ENCODE measurements at regions not wholly inside any gene's neighbourhood (a gene's known extent, or its start where the extent isn't known, plus 50 kb on each side); places are given as distances from the start of the nearest gene placed in this dataset.

DNA sequence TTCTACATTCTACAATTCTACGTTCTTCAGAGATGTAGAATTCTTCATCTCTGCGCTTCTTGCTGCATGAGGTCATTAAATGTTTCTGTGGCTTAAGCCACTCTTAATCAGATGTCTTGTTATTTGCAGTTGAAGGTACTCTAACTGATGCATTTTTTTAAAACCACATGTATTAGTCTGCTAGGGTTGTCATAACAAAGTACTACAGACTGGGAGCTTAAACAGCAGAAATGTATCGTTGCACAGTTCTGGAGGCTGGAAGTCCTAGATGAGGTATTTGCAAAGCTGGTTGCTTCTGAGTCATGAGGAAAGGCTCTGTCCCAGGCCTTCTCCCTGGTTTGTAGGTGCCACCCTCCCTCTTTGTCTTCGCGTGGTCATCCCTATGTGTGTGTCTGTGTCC is 176.3 kb upstream of the GLI2 start:
- no TSS peak for BruUV-seq (replicated peaks)
- Histone ChIP-seq H3K27ac (ENCODE audit: extremely low read length, insufficient read depth, low read length) (no peak overlapping the region), H3K4me2 (ENCODE audit: low read depth, low read length) (no peak overlapping the region), H3K36me3 (replicated peaks in 1 of 2; ENCODE audit: control insufficient read depth in 1 of 2, insufficient read depth in 2 of 2, low read length in 2 of 2) (no peaks in the 10 kb centered on the region), H2AFZ (ENCODE audit: low read length) (no peak overlapping the region), H3K9me3 (ENCODE audit: low read length) (no peaks in the 10 kb centered on the region), H3K4me1 (ENCODE audit: insufficient read depth, low read length) (peaks cover 61% of the 10 kb centered on the region), H3K9ac (ENCODE audit: insufficient read depth, low read depth, low read length) (no peak overlapping the region), H3K27me3 (ENCODE audit: control insufficient read depth in 1 of 2, insufficient read depth in 2 of 2, low read length in 2 of 2) (peaks cover 29 to 76% of the 10 kb centered on the region in 2 experiments; a peak in 4 of 5 replicates), H3K79me2 (ENCODE audit: insufficient read depth, low read length) (no peaks in the 10 kb centered on the region), H3K4me3 (replicated peaks in 1 of 3; ENCODE audit: insufficient read depth in 1 of 3, low read depth in 2 of 3, low read length in 3 of 3) (no peak overlapping the region), H4K20me1 (ENCODE audit: insufficient read depth, low read length) (peaks cover 1% of the 10 kb centered on the region; the same call in 1 of the 2 replicates)
- no peak for DNase-seq (ENCODE audit: low spot score)
- no peak for ATAC-seq
- intact Hi-C loops (cut with micrococcal nuclease; ENCODE audit: unreplicated experiment): no loop called here
- WGBS (ENCODE audit: low lambda C conversion rate): 57% methylated on average over 5 of the region's 5 CpGs
- ChIA-PET CTCF (ENCODE audit: low intra/inter-chr PET ratio, low total read pairs) (no interaction called here), POLR2A (interaction anchor here (1.0 kb wide), 1 partner anchor 94 kb away, joined by 3 read pairs; no protein-coding TSS in a partner anchor)
- in situ Hi-C loops (cut with HindIII; ENCODE audit: extremely low pct_ligation_motif_present, low pct_unique_long_range_greater_than_20kb): loop anchor here (10.0 kb wide), 1 partner anchor 115 kb away; no protein-coding TSS in a partner anchor
- FAIRE-seq: no peak
- TF ChIP-seq SRY (CRISPR knock-in tag; IDR thresholded peaks at IDR 0.05) (no peak), NR2F6 (IDR thresholded peaks at IDR 0.05) (no peak), NR2F6 (CRISPR knock-in tag; IDR thresholded peaks at IDR 0.05) (no peak), ZNF724P (CRISPR knock-in tag; IDR thresholded peaks at IDR 0.05; ENCODE audit: borderline replicate concordance) (no peak), ZNF567 (CRISPR knock-in tag; IDR thresholded peaks at IDR 0.05; ENCODE audit: borderline replicate concordance) (no peak), FOXP1 (IDR thresholded peaks at IDR 0.05) (no peak), FOXP1 (CRISPR knock-in tag; IDR thresholded peaks at IDR 0.05) (no peak), ZNF292 (CRISPR knock-in tag; IDR thresholded peaks at IDR 0.05; ENCODE audit: borderline replicate concordance, low read depth) (no peak), CC2D1A (CRISPR knock-in tag; IDR thresholded peaks at IDR 0.05) (no peak), ZNF660 (CRISPR knock-in tag; IDR thresholded peaks at IDR 0.05; ENCODE audit: borderline replicate concordance, low read depth) (no peak), MIXL1 (CRISPR knock-in tag; IDR thresholded peaks at IDR 0.05) (no peak), ZC3H13 (CRISPR knock-in tag; IDR thresholded peaks at IDR 0.05) (no peak), CAMTA2 (CRISPR knock-in tag; IDR thresholded peaks at IDR 0.05; ENCODE audit: borderline replicate concordance) (no peak), FOXO1 (CRISPR knock-in tag; IDR thresholded peaks at IDR 0.05) (no peak), HMG20B (CRISPR knock-in tag; conservative IDR thresholded peaks at IDR 0.05) (no peak)
- TF ChIP-seq, protein P1, sequence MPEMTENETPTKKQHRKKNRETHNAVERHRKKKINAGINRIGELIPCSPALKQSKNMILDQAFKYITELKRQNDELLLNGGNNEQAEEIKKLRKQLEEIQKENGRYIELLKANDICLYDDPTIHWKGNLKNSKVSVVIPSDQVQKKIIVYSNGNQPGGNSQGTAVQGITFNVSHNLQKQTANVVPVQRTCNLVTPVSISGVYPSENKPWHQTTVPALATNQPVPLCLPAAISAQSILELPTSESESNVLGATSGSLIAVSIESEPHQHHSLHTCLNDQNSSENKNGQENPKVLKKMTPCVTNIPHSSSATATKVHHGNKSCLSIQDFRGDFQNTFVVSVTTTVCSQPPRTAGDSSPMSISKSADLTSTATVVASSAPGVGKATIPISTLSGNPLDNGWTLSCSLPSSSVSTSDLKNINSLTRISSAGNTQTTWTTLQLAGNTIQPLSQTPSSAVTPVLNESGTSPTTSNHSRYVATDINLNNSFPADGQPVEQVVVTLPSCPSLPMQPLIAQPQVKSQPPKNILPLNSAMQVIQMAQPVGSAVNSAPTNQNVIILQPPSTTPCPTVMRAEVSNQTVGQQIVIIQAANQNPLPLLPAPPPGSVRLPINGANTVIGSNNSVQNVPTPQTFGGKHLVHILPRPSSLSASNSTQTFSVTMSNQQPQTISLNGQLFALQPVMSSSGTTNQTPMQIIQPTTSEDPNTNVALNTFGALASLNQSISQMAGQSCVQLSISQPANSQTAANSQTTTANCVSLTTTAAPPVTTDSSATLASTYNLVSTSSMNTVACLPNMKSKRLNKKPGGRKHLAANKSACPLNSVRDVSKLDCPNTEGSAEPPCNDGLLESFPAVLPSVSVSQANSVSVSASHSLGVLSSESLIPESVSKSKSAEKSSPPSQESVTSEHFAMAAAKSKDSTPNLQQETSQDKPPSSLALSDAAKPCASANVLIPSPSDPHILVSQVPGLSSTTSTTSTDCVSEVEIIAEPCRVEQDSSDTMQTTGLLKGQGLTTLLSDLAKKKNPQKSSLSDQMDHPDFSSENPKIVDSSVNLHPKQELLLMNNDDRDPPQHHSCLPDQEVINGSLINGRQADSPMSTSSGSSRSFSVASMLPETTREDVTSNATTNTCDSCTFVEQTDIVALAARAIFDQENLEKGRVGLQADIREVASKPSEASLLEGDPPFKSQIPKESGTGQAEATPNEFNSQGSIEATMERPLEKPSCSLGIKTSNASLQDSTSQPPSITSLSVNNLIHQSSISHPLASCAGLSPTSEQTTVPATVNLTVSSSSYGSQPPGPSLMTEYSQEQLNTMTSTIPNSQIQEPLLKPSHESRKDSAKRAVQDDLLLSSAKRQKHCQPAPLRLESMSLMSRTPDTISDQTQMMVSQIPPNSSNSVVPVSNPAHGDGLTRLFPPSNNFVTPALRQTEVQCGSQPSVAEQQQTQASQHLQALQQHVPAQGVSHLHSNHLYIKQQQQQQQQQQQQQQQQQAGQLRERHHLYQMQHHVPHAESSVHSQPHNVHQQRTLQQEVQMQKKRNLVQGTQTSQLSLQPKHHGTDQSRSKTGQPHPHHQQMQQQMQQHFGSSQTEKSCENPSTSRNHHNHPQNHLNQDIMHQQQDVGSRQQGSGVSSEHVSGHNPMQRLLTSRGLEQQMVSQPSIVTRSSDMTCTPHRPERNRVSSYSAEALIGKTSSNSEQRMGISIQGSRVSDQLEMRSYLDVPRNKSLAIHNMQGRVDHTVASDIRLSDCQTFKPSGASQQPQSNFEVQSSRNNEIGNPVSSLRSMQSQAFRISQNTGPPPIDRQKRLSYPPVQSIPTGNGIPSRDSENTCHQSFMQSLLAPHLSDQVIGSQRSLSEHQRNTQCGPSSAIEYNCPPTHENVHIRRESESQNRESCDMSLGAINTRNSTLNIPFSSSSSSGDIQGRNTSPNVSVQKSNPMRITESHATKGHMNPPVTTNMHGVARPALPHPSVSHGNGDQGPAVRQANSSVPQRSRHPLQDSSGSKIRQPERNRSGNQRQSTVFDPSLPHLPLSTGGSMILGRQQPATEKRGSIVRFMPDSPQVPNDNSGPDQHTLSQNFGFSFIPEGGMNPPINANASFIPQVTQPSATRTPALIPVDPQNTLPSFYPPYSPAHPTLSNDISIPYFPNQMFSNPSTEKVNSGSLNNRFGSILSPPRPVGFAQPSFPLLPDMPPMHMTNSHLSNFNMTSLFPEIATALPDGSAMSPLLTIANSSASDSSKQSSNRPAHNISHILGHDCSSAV (CRISPR knock-in tag; IDR thresholded peaks at IDR 0.05; ENCODE audit: borderline replicate concordance): no peak
- TF ChIP-seq, protein P2, sequence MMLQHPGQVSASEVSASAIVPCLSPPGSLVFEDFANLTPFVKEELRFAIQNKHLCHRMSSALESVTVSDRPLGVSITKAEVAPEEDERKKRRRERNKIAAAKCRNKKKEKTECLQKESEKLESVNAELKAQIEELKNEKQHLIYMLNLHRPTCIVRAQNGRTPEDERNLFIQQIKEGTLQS (CRISPR knock-in tag; IDR thresholded peaks at IDR 0.05): no peak
- TF ChIP-seq, protein P3, sequence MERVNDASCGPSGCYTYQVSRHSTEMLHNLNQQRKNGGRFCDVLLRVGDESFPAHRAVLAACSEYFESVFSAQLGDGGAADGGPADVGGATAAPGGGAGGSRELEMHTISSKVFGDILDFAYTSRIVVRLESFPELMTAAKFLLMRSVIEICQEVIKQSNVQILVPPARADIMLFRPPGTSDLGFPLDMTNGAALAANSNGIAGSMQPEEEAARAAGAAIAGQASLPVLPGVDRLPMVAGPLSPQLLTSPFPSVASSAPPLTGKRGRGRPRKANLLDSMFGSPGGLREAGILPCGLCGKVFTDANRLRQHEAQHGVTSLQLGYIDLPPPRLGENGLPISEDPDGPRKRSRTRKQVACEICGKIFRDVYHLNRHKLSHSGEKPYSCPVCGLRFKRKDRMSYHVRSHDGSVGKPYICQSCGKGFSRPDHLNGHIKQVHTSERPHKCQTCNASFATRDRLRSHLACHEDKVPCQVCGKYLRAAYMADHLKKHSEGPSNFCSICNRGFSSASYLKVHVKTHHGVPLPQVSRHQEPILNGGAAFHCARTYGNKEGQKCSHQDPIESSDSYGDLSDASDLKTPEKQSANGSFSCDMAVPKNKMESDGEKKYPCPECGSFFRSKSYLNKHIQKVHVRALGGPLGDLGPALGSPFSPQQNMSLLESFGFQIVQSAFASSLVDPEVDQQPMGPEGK (CRISPR knock-in tag; IDR thresholded peaks at IDR 0.05): no peak
